DMS79 treated with DMSO at 0.1 percent for 48 hours (cell line): ENCODE measurements at regions not wholly inside any gene's neighbourhood (a gene's known extent, or its start where the extent isn't known, plus 50 kb on each side); places are given as distances from the start of the nearest gene placed in this dataset.
"Not testable (repeated sequence)": the region's sequence is repeated elsewhere in the genome, so short reads cannot be mapped to it uniquely, and the experiment has no call there.

ENCODE experiments used
- DNase-seq: peaks from one replicate; lab custom pipeline; 2025; lab: John Stamatoyannopoulos, UW

DNA sequence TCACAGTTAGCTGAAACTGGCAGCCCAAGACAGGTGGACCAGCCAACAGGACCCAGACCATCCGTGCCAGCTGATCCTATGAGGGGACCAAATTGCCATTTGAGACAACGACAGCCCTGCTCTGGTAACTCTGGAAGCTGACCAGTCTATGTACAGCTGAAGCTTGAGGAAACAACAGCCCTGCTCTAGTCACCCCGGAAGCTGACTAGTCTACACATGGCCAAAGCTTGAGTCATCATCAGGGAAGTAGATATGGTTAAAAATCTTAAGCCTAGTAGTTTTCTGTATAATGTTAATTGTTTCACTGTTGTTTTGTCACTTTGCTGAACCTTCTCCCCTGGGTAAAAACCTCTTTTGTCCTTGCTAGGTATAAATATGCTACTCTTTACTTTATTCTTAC is 905.4 kb upstream of the NDST4 start:
- DNase-seq, result no peak

DNA sequence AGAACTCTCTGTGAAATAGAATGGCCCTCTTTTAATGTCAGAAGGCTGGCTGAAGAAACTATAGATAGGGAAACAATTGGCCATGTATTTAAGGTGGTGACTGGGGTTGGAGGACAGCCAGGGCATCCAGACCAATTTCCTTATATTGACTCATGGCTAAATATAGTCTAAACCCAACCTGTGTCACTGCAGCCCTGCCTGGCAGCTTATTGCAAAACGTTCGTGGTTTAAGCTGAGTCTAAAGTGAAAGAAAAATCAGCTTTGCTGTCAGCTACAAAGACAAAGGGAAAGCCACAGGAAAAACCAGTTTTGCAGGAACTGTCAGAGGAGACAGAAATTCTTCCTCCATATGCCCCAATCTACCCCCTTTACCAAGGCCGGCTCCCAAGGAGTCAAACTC is 902.8 kb upstream of the NDST4 start:
- no peak for DNase-seq

DNA sequence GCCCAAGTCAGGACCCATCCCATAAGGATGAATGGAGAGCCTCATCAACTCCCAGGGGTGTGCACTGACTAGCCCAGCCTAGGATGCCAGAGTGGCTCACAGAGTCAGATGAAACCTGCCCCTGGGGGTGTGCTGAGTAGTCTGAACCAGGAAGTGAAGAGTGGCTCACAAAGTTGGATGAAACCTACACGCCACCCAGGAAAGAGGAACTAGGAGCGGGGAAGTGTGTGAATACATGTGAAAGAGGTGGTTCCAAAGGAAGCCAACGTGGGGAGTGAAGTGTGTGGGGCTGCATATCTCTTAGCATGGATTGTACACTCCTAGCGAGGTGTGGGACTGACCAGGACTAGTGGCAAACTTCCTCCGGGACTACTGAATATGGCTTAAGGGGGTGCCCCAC is 902.1 kb upstream of the NDST4 start:
- no peak for DNase-seq

DNA sequence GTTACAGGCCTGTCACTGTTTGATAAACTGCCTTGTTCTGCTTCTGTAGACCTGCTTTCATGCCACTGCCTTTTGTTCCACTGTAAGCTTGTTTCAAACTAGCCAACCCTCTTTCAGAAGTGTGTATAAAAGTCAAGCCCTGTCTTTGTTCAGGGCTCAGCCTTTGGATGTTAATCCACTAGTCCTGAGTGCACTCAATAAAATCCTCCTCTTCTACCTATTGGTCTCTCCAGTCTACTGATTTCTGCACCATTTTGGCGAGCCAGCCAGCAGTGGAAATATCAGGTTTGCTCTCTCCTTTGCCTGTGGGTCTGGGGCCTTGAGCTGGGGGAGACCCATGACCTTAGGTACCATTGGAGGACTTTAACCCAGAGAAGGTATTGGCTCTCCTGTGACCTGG is 901.6 kb upstream of the NDST4 start:
- DNase-seq, result no peak

DNA sequence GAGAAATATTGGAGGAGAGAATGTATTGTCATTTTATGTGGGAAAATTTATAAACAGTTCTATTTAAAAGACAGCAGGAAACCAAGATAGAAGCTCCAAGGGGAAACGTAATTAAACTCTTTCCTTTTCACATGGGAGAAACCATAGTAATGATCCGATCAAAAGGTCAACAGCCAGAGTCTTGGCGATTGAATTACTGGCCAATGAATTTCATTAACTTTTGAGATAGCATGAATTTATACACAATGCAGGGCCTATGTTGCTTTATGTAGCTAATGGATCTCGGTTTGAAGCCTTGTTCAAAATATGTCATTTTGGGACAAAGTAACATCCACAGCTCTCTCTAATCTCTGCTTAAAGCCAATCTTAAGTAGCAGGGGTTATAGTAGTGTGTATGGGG is 897.5 kb upstream of the NDST4 start:
- no peak for DNase-seq

DNA sequence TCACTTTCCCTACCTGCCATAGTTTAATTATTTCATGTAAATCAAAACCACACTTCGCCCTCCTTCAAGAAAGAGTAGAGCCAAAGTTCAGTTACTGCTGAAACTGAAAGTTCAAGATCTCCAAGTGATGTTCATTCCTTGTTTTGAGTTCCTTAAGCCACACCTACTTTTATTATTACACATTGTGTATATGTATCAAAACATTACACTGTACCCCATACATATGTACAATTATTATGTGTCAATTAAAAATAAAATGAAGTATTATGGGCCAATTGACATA is 892.3 kb upstream of the NDST4 start:
- DNase-seq, result no peak

DNA sequence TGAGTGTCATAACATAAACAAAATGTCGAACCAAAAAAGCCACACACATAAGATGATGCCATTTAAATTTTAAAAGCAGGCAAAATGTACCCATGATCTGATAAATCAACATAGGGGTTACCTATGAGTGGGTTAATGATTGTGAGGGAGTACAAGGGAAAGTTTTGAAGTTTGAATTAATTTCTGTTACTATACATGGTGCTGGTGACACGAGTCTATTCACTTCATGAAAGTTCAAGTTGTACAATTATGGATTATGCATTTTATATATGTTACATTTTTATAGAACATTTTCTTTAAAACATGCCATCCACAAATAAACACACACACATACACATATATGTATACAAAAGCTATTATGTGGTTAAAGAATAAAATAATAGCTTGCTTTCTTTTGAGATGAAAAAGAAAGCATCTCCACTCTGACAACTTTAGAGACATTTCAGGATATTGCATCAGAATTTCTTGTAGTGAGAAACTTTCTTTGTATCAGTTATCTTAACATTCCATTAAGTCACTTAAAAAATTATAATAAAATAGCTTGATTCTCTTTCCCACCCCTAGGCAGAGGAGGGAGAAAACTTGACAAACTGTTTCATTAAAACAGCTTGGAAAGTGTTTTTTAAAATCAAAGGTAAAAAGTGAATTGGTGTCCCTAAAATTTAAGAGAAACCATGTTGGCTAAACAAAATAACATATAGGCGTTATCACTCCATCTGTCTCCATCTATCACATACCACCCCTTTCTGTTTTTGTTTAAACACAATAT is 891.8 kb upstream of the NDST4 start:
- no peak for DNase-seq

DNA sequence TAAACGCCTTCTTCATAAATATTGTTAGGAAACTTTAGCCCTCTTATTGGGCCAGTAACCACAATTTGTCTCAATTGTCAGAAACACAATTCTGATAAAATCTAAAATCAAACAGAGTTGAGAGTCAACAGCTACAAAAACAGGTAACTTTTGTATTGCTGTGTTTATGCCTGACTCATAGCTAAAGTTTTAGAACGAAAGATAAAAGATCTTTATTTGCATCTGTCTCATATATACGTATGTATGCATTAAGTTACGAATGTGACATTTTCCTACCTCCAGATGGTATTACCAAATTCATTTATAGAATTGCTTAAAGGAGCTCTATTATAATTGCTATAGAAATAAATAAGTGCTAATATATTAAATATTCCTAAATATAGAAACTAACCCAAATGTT is 887.9 kb upstream of the NDST4 start:
- DNase-seq, result no peak

DNA sequence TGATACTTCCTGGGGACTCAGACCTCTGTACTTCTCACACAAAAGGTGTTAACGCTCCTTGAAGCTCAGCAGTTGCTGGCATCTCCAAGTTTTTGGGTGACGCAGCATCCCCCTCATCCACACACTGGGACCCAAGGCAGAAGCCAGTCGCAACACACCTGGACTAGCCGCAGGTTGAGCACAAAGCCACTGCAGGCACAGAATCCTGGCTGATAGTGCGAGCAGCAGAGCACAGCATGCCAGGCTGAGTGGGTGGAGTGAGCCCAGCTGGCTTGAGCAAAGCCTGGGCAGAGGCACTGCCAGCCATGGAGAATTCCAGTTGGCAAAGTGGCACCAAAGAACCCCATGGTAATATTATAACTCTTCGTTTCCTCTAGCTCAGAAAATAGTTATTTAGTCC is 873.2 kb upstream of the NDST4 start:
- no peak for DNase-seq

DNA sequence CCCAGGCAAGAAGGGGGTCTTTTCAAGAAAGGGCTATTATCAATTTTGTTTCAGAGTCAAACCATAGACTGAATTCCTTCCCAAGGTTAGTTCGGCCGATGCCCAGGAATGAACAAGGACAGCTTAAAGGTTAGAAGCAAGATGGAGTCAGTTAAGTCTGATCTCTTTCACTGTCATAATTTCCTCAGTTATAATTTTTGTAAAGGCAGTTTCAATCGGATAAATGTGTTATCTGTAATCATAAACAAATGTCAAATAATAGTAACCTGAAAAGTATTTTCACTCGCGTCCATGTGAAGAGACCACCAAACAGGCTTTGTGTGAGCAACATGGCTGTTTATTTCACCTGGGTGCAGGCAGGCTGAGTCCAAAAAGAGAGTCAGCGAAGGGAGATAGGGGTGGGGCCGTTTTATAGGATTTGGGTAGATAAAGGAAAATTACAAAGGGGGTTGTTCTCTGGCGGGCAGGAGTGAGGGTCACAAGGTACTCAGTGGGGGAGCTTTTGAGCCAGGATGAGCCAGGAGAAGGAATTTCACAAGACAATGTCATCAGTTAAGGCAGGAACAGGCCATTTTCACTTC is 862.1 kb upstream of the NDST4 start:
- not testable (repeated sequence) for DNase-seq

DNA sequence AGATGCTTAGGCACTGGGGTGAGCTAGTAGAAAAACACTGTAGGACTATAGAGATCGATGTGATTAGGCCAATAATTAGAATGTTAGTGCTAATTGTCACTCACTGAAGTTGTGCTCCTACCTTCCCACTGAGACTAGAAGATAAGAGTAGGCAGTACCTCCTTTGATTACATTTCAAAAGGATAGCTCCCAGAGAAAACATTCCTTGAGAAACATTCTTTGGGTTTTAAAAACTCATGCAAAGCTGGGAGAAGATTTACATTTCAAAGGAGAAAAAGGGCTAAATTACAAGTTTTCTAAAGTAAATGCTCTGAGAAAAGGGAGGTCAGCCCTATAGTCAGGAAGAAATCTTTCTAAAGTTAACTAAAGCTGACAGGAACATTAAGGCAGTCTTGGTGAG is 860.3 kb upstream of the NDST4 start:
- DNase-seq, result no peak

DNA sequence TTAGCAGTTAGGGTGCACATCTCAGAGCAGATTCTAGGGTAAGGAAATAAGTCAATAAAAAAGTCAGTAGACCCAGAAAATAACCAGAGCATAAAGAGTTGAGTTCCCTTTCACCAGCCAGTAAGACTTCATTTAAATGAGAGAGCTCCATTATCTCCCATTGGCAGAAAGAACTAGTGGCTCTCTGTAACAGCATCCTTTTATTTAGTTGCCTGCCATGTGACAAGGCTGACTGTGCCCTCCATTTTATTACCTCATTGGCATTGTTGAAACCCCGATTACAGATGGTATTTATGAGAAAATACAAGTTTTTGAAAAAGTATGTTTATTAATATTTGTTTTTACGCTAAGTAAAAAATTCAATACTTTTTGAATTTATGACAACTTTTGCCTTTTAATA is 859.5 kb upstream of the NDST4 start:
- no peak for DNase-seq

DNA sequence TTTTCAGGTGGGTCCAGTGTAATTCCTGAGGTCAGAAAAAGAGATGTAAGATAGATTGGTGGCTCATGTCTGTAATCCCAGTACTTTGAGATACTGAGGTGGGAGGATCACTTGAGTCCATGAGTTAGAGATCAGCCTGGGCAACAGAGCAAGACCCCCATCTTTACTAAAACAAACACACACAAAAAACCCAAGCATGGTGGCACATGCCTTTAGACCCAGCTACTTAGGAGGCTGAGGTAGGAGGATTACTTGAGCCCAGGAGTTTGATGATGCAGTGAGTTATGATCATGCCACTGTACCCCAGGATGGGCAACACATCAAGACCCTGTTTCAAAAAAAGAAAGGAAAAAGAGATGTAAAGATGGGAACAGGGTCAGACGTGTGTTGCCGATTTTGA is 857.4 kb upstream of the NDST4 start:
- no peak for DNase-seq

DNA sequence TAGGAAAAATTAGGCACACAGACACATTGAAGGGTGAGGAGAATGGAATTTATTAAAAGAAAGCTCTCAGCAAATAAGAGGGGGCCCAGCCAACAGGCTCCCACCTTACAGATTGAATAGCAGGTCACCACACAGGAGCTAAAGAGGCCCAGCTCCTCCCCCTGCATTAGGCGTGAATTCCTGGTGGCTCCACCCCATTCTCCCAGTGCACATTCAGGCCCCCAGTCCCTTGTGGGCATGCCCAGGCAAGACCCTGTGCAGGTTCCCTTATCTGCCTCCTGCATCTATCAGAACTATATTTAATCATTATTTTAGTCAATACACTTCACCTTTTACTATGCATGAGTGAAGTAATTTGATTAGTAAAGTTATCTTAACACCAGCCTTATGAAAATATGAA is 856.3 kb upstream of the NDST4 start:
- DNase-seq, result no peak

DNA sequence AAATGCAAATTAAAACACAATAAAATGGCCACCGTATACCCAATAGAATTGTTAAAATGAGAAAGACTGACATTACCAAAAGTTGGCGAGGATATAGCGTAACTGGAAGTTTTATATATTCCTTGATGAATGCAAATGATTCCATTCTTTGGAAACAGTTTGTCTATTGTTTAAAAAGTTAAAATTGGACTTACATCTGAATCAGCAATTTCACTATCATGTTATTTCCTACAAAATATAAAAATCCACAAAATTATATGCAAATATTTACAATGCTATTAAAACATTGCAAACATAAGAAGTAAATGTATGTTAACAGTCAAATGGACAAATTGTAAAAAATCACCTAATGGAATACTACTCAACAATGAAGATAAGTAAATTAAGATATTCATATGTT is 852.2 kb upstream of the NDST4 start:
- DNase-seq, result no peak

DNA sequence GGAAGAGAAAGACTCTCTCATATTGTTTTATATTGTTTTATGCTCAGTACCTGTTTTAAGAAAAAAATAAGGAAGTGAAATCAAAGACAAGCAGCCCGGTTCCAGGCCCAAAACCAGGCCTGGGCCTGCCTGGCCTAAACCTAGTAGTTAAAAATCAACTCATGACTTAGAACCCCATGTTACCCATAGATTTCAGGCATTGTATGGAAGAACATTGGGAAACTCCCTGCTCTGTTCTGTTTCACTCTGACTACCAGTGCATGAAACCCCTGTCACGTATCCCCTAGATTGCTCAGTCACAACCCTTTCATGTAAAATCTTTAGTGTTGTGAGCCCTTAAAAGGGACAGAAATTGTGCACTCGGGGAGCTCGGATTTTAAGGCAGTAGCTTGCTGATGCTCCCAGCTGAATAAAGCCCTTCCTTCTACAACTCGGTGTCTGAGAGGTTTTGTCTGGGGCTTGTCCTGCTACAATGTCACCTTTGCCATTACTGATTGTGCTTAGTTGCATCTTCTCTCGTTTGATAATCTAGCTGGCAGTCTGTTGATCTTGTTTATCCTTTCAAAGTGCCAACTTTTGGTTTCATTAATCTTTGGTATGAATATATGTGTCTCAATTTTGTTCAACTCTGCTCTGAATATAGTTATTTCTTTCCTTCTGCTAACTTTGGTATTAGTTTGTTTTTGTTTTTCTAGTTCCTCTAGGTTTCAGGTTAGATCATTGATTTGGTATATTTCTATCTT is 842.8 kb upstream of the NDST4 start:
- DNase-seq, result not testable (repeated sequence)

DNA sequence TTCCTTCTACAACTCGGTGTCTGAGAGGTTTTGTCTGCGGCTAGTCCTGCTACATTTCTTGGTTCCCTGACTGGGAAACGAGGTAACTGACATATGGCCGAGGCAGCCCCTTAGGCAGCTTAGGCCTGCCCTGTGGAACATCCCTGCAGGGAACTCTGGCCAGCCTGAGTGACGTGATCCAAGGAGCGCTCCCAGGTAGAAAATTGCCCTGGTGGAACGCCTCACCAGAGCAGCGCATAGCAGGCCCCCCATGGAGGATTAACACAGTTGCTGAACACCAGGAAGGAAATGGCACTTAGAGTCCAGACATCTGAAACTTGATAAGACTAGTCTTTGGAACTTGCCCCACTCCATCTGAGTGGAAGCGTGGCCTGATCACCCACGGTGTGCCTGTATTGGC is 837.4 kb upstream of the NDST4 start:
- DNase-seq, result no peak

DNA sequence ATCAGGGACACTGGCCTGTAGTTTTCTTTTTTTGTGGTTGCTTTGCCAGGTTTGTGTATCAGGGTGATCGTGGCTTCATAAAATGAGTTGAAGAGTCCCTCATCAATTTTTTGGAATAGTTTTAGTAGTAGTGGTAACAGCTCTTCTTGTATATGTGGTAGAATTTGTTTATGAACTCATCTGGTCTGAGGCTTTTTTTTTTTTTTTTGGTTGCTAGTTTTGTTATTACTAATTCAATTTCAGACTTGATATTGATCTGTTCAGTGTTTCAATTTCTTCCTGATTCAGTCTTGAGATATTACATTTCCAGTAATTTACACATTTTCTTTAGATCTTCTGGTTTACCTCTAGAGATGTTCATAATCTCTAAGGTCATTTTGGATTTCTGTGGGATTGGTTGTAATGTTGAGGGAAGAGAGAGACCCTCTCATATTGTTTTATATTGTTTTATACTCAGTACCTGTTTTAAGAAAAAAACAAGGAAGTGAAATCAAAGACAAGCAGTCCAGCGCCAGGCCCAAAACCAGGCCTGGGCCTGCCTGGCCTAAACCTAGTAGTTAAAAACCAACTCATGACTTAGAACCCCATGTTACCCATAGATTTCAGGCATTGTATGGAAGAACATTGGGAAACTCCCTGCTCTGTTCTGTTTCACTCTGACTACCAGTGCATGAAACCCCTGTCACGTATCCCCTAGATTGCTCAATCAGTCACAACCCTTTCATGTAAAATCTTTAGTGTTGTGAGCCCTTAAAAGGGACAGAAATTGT is 836.7 kb upstream of the NDST4 start:
- not testable (repeated sequence) for DNase-seq

DNA sequence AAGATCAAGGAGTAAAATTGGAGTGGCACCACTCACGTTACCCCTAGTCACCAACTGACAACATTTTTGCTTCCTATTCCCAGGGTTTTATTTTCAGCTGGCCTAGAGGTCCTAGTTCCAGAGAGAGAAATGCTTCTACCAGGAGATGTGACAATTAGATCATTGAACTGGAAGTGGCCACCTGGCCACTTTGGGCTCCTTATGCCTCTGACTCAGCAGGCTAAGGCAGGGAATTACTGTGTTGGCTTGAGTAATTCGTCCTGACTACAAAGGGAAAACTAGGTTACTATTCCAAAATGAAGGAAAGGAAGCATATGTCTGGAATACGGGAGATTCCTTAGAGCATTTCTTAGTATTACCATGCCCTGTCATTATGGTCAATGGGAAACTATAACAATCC is 831.6 kb upstream of the NDST4 start:
- DNase-seq, result no peak

DNA sequence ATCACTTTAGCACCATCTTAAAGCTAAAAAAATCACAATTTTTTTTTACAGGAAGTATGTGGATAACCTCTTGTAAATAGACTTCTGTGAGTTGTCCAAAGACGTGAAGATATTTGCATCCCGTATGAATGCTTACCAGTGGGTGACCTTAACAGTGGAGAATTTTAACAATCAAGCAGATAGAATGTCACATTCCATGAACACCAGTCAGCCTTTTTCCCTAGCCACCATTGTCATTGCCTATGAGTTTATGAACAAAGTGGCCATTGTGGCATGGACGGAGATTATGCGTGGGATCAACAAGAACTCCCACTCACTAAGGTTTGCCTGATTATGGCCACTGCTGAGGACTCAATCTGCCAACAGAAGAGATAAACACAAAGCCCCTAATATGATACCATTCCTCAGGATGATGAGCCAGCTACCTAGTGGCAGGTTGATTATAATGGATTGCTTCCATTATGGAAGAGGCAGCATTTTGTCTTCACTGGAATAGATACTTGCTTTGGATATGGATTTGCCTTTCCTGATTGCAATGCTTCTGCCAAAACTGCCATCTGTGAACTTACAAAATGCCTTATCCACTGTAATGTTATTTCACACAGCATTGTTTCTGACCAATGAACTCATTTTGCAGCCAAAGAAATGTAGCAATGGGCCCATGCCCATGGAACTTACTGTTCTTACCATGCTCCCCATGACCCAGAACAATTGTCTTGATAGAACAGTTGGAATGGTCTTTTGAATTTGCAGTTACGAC is 830.9 kb upstream of the NDST4 start:
- no peak for DNase-seq

DNA sequence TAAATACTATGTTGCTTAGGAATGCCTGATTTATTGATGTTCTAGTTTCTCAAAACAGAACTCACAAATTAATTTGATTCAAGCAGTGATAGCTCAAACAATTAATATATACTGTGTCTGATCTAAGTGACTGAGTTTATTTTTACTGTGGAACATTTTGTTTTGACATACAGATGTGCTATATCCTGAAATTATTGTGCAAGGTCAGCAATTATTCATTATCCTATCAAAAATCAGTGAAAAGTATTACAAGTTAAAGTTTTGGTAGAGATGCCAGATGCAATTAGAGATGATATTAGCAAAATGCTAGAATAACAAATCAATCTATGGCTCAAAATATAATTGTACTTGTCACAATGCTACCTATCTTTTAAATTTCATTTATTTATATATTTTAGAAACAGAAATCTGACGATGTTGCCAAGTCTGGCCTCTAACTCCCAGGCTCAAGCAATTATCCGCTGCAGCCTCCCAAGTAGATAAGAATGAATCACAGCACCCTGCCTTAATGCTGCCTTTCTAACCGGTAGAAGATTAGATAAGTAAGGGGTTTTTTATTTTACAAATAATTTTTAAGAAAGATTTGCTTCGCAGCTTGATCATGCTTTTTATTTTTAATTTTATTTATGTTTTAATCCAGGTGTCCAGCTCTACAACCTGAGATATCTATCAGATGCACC is 825.5 kb upstream of the NDST4 start:
- no peak for DNase-seq

DNA sequence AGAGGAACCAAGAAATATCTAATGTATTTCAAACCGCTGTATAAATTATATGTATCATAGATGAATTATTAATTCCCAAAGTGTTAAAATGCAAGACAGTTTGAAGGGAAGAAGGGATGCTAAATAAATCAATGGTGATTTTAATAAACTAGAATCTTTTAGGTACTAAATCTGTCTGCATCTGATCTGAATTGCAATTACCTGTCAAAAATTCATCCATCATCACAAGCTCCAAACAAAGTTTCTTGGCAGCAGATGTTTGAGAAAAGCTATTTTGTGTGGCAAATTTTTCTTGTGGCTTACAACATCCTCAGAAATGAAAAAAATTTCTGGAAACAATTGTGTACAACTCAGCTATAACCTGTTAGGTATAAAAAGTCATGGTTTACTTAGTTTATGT is 816.0 kb upstream of the NDST4 start:
- DNase-seq, result no peak
